ENCODE measurements at regions not wholly inside any gene's neighbourhood (a gene's known extent, or its start where the extent isn't known, plus 50 kb on each side); places are given as distances from the start of the nearest gene placed in this dataset.
"Not testable (repeated sequence)": the region's sequence is repeated elsewhere in the genome, so short reads cannot be mapped to it uniquely, and the experiment has no call there.

DNA sequence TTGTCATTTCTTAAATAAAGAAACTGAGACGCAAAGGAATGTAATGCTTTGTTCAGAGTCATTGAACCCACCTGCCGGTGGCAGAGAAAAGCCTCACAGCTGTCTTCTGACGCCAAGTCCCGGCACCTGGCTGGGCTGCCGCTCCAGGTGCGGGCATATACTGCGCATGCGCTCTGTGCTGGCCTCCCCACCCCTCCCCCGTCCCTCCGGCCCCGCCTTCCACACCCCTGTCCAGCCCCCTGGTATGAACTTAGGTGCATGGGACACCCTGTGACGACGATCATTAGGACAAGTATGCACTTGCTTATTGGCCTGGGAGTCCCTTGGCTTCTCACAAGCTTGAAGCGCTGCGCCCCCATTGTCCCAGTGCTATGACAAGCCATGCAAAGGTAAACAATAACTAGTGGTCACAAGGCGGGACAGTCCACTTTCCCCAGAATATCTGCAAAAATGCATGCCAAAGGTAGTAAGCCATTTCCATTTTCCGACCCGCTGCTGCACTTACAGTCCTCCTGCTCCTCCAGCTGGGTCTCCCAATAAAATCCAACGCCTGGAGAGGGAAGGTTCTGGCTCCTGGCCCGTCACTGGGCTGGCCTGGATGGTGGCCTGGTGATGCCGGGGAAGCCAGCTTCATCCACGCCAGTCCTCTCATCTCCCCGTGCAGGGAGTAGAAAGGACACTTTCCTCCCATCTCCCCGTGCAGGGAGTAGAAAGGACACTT, 100.4 kb downstream of the PSMG1 start:
- DNase-seq (ENCODE audit: low spot score): no peak

DNA sequence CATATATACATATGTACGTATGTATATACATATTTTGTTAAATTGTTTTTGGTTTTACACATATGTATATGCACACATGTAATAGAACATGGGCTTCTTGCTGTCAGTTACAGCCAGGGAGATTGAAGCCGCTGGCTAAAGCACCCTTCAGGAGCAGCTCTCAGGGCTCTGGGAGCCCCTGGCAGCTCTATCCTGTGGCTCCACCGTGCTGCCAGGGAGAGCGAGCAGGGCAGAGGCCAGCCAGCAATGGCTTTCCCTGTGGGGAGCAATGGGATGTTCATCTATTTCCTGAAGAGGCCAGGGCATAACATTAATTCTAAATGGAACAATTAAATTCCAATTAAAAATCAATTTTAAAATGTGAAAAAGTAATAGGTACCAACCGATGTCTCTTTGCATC, 102.9 kb downstream of the PSMG1 start:
- DNase-seq (ENCODE audit: low spot score): no peak

DNA sequence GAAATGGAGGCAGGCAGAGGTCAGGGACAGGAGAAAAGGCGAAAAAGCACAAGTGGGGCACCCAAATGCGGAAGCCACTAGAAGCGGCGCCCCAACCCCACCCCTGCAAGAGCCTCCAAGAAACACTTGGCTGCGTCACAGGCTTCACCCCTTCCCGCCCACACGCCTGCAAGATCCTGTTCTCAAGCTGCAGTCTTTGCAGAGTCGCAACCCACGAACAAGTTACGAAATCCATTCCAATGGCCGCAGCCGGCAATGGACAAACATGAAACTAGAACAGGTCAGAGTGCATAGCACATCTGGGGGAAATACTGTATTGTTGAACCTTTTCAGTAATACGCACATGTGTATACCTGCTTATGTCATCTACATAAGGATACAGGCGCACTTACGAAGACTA, 103.6 kb downstream of the PSMG1 start:
- DNase-seq (ENCODE audit: low spot score): no peak

DNA sequence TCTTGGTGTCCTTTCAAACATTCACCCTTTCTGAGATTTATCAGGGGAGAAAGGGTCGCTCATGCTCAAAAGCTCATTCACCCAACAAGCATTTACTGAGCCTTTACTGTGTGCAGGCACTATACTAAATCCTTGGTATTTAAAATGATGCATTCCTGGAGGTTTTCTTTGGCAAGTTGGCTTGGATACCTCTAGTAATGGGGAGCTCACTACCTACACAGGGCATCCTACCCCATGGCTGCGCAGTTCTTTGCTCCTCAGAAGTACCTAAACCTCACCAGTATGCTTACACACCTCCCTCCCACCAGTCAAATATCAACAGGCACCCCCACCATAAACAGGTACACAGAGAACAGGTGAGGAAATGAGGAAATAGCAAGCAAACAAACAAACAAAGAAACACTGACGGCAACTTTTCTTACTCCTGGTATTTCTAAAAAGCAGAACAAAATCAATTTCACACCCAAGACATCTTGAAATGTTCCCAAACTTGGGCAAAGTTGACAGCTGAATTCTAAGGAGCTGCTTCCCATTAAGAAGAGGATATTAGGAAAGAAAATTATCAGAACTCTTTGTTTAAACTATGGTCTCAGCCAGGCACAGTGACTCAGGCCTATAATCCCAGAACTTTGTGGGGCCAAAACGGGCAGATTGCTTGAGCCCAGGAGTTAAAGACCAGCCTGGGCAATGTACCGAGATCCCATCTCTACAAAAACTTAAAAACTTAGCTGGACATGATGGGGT, 104.8 kb downstream of the PSMG1 start:
- no peak for DNase-seq (ENCODE audit: low spot score)

DNA sequence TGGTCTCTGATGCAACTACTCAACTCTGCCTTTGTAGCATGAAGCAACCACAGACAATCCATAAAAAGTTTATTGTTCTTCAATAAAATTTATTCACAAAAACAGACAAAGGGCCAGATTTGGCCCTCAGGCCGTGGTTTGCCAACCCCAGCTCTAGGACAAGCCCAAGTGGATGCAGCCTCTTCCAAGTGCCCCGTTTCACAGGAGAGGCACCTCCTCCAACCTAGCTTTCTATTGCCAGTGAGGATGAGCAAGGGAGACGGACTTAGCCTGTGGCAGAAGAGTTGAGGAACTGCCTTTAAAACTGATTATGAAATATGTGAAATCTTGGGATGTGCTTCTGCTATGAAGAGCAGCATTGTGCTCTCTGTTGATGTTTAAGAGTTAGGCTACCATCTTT, 105.4 kb downstream of the PSMG1 start:
- no peak for DNase-seq (ENCODE audit: low spot score)

DNA sequence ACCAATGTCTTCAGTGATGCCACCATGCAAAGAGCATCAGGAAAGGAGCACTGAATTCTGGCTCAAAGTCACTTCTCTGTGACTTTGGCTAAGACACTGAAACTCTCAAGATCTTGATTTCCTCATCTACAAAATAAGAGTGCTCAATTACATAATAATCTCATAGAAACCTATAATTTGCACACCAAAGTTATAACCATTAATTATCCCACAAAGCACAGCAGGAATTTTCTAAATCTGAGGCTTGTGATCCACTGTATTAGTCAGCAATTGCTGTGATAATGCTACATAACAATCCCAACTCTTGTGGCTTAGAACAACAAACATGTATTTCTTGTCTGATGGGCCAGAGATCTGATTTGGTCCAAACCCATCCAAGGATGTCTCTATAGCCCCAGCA, 108.7 kb downstream of the PSMG1 start:
- DNase-seq (ENCODE audit: low spot score): no peak

DNA sequence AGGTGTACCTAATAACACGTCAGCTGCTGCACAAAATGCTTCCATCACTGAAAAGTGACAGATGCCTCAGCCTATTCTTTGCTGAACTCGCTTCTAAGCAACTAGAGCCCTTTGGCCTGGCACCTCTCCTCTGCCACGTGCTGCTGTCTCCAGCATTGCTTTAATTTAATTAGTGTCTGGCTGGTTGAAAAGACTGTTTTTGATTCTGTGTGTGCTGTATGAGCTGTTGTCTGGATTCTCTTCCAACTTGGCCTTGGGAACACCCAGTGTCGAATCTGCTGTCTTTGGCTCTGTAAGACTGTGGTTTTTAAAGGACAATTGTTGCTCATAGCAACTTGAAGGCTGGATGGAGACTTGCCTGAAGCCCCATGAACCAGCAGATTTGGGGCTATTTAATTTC, 109.5 kb downstream of the PSMG1 start:
- no peak for DNase-seq (ENCODE audit: low spot score)

DNA sequence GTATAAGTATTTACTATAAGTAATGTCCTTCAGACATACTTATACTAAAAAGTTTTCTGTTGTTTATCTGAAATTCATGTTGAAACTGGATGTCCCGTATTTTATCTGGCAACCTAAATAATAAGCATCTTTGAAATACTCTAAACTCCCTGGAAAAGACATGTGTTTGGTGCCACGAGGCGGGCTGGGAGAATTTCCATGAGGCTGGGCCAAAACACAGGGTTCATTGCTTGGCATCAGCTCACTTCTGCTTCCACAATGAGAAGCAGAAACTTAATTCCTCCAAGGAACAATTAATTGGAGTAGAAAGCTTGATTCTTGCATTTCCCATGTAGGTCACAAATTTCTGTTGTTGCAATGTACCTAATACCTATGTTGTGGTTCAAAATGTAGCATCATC, 110.2 kb downstream of the PSMG1 start:
- no peak for DNase-seq (ENCODE audit: low spot score)

DNA sequence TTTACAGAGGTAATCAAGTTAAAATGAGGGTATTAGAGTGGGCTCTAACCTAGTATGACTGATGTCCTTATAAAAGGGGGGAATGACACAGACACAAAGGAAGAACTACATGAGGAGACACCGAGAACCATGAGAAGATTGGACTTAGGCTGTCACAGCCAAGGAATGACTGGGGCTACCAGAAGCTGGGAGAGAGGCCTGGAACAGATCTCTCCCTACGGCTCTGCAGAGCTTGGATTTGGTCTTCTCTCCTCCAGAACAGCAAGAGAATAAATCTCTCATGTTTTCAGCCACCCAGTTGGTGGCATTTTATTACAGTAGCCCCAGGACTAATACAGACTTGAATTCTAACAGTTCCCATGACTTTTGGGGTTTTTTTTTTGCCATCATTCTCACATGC, 110.8 kb downstream of the PSMG1 start:
- DNase-seq (ENCODE audit: low spot score): no peak

DNA sequence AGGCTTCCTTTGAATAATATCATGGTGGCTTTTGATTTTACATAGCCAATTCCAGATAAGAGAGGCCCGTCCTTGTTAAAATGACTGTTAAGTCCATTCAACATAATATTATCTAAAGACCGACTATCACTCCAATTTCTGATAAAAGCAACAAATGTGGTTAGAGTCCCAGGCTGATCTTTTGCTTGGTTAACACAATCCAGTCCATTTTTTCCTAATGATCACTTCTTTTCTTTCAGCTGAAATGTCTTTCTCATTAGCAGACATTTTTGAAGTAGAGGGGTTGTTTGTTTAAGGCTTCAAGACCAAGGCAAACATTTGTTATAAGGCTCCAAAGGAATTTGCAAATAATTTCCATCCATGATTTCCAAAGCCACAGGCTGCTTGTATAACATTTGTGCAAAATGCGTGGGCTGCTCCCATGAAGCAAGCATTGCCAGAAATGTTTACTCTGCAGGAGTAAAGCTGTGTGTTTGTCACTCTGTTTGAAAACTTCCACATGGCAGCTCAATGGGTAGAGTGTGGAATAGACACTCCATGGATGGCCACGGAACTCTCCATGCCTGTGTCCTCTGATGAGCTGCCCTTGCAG, 111.5 kb downstream of the PSMG1 start:
- DNase-seq (ENCODE audit: low spot score): no peak

DNA sequence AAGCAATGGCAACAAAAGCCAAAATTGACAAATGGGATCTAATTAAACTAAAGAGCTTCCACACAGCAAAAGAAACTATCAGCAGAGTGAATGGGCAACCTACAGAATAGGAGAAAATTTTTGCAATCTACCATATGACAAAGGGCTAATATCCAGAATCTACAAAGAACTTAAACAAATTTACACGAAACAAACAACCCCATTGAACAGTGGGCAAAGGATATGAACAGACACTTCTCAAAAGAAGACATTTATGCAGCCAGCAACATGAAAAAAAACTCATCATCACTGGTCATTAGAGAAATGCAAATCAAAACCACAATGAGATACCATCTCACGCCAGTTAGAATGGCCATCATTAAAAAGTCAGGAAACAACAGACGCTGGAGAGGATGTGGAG, 113.4 kb downstream of the PSMG1 start:
- not testable (repeated sequence) for DNase-seq (ENCODE audit: low spot score)

DNA sequence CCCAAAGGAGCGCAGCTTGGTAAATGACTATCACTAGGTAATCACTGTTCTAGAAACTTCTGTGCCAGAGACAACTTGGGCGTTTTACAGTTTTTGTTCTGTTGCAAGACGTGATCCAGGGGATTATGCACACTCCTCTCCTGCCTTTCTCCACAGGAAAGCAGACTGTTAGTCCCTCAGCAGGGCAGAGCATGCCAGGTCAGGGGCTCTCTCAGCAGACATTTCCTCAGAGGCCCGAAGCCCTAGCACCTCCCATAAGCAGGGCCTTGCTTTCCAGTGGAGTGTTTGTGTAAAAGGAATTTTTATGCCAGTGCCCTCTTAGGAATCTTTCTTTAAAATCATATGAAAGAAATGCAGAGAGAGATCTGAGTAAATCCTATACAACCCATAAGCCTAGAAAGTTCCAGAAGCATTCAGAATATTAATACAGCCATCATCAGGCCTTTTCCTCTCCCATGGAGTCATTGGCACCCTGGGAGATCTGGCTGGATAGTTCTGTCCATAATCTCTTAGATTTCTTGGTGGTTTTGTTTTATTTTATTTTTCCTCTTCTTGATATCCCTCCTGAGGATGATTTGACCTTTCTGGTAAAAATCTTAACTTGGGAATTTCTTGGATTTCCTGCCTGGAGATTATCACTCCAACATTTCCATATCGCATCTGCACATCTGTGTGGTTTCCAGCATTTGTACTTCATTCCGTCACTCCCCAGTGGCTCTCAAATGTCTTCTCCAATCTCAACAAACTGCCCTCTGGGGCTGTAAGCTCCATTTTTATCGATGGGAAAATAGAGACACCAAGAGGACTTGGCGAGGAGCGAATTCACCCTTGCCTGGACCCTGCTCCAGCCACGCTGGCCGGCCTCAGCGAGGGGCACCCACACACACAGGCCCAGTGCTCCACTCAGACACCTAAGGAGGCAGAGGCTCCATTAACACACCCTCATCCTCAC, 116.1 kb downstream of the PSMG1 start:
- DNase-seq (ENCODE audit: low spot score): peak; percentile 57

DNA sequence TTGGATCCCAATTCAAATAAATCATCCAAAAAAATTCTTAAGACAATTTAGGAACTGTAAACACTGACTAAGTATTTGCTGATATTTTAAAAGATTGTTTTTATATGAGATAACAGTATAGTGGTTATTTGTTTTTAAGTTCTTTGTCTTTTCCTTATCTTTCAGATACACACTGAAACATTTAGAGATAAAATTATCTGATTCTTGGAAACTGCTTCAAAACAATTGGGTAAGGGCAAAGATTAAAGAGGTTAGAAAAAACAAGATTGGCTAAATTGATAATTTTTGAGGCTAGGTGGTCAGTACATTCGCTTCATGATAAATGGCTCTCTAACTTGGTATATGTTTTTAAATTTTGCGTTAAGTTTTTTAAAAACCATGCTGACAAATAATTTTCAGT, 117.3 kb downstream of the PSMG1 start:
- no peak for DNase-seq (ENCODE audit: low spot score)

DNA sequence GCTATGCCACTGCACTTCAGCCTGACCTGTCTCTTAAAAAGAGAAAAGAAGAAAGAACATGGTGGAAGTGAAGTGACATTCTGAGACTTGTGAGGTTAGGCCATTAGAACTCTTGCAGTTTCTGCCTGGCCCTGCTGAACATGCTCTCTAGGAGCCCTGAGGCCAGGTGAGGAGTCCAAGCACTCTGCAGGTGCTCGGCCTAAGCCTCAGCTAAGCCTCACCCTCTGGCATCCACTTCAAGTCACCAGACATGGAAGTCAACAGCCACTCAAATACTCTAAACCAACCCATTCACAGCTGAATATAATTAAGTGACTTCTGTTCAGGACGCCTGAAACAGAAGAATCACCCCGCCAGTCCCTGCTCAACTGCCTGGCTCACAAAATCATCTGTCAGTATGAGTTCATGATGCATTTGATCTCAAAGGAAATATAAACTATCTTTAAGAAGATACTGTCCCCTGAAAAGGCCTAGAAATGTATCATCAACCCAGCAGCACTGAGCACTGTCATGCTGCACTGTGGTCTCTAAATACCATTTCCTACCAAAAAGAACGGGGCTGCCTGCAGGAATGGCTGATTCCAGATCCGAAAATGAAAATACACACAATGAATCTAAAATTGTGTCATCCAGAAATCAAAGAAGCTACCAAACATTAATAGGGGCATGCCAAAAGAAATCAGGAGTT, 118.8 kb downstream of the PSMG1 start:
- DNase-seq (ENCODE audit: low spot score): no peak

DNA sequence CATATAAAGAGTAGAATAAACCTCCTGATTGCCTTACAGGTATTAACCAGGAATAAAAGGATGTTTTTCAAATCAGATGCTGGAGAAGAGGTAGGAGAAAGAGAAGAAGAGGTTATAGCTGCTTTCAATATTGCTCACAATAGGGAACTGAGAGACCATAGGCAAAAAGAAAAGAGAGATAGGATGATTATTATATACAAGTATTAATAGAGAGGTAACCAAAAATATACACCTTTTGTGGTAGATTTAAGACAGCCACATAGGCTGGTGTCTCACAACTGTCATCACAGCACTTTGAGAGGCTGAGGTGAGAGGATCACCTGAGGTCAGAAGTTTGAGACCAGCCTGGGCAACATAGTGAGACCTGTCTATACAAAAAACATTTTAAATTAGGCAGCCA, 119.7 kb downstream of the PSMG1 start:
- DNase-seq (ENCODE audit: low spot score): no peak

DNA sequence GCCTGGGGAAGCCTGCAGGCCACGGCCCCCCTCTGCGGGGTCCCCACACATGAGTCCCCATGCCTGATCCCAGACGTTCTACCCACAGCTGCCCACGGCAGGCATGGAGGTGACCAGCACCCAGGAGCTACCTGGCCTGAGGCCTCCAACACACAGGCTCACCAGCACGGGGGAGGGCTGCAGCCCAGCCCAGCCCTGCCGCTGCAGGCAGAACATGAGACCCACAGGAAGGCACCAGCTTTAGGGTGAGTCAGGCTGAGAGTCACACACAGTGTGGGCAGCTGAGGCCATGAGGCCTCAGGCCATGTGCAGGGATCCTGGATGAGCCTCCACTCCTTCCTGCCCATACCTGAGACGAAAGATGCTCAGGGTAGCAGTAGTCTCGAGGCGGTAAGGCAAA, 121.1 kb downstream of the PSMG1 start:
- no peak for DNase-seq (ENCODE audit: low spot score)

DNA sequence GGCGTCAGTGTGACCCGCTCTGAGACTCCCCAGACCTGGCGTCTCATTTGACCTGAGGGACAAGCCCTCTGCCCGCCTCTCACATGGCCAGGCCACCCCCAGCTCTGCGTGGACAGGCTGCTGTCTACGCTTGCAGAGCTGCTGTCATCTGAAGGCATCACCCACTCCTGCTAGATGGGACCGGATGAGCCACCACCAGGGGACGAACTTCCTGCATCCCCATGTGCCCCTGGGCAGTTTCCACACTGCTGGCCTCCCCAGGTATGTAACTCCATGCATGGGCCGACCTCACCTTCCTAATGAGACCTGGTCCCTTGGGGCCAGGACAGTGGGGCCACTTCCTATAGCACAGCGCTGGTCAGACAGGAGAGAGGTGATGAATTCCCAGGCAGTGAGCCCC, 121.5 kb downstream of the PSMG1 start:
- no peak for DNase-seq (ENCODE audit: low spot score)

DNA sequence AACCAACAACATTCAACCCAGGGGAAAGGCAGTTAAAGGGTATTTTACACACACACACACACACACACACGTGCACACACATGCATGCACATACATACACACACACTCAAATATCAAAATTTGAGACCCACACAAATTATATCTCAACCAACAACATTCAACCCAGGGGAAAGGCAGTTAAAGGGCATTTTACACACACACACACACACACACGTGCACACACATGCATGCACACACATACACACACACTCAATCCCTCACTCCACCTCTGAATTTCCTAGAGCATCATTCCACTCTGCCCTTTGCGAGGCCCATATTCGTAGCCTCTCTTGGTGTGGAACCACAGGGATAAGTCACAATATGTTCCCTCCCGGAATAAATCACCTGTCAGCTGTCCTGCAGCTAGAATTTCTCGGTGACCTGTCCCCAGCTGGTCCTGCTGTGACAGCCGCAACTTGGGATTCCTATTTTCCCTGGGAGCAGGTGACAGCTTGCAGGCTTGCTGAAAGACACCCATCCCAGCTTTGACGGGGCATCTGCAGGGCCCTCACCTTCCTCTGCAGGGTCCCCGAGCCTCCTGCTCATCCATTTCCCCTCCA, 122.7 kb downstream of the PSMG1 start:
- DNase-seq (ENCODE audit: low spot score): no peak

DNA sequence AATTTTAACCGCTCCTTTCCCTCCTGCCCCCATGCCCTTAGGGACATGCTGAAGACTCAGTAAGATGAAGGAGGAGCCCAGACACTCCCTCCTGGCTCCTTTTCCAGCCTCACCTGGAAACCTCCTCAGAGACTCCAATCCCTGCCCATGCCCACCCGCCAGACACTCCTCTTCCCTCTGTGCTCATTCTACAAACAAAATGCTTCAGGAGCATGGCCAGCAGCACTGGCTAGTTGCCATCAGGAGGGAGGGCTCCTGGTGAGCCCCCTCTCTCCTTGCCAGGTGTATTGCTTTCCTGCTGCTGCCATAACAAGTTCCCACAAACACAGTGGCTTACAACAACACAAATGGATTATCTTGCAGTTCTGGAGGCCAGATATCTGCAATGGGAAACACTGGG, 126.1 kb downstream of the PSMG1 start:
- no peak for DNase-seq (ENCODE audit: low spot score)

DNA sequence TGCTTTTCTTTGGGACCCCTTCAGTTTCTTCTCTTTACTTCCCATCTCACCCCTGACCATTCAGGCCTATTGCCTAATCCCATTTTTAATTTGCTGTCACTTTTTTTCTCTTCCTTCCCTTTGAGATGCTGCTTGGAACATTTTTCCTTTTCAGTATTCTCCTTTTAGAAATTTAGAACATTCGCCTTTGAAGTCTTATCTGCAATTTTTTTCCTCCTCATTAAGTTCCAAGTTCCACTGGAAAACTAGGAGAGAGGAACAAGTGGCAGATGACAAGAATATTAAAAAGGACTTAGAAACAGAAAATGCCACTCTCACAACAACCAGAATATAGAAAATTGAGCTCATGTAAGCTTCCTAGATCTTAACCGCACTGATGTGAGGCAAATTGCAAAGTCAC, 126.6 kb downstream of the PSMG1 start:
- DNase-seq (ENCODE audit: low spot score): no peak

DNA sequence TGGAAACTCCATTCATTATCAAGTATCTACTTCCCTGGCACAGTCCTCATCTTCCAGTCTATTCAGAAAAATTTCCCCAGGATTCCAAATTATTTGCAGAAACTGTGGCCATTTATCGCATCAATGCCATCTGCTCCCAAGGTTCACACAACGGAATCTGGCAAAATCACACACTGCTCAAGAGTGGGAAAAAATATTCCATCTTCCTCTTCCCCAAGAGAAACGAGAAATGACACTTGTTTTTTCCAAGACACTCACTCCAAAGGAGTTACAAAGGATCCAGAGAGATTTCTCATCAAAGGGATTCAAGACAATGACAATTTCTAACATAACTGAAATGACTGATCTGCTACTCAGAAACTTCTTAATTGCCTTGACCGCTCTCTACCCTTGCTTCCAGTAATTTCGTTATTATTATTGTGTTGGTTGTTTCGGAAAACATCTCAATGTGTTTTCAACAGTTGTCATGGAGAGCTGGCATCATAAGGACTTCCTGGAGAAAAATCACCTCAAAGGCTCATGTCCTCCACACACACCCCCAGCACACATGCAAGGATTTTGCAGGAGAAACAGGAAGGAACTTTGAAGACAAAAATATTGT, 128.0 kb downstream of the PSMG1 start:
- DNase-seq (ENCODE audit: low spot score): no peak

Measured in D341Med (cell line).